ENCODE measurements at regions not wholly inside any gene's neighbourhood (a gene's known extent, or its start where the extent isn't known, plus 50 kb on each side); places are given as distances from the start of the nearest gene placed in this dataset.

GRCh38 chr14:75333606-75334548, 55.2 kb downstream of the FOS start:
- no peak for DNase-seq (ENCODE audit: low spot score)

GRCh38 chr14:75334549-75335051, 56.0 kb downstream of the FOS start:
- DNase-seq (ENCODE audit: low spot score), result no peak

- DNase-seq (ENCODE audit: low spot score), result no peak
These were observed 56.9 kb downstream of the FOS start for GRCh38 chr14:75335571-75335970.

GRCh38 chr14:75338398-75338797, 59.8 kb downstream of the FOS start:
- no peak for DNase-seq (ENCODE audit: low spot score)

- DNase-seq (ENCODE audit: low spot score), result no peak
These were observed 60.4 kb downstream of the FOS start for GRCh38 chr14:75339059-75339458.

GRCh38 chr14:75340921-75341320, 62.3 kb downstream of the FOS start:
- DNase-seq (ENCODE audit: low spot score), result peak; percentile 72

GRCh38 chr14:75341620-75342019, 63.0 kb downstream of the FOS start:
- no peak for DNase-seq (ENCODE audit: low spot score)

GRCh38 chr14:75342762-75343599, 64.4 kb downstream of the FOS start:
- no peak for DNase-seq (ENCODE audit: low spot score)

- no peak for DNase-seq (ENCODE audit: low spot score)
These were observed 65.3 kb downstream of the FOS start for GRCh38 chr14:75343911-75344310.

GRCh38 chr14:75344411-75344810, 65.8 kb downstream of the FOS start:
- no peak for DNase-seq (ENCODE audit: low spot score)

- DNase-seq (ENCODE audit: low spot score), result no peak
These were observed 72.0 kb downstream of the FOS start for GRCh38 chr14:75350505-75351060.

- no peak for DNase-seq (ENCODE audit: low spot score)
These were observed 68.7 kb upstream of the JDP2 start for GRCh38 chr14:75359098-75359497.

GRCh38 chr14:75361041-75361440, 66.8 kb upstream of the JDP2 start:
- DNase-seq (ENCODE audit: low spot score), result no peak

- DNase-seq (ENCODE audit: low spot score), result no peak
These were observed 65.9 kb upstream of the JDP2 start for GRCh38 chr14:75361751-75362433.

GRCh38 chr14:75363130-75363529, 64.7 kb upstream of the JDP2 start:
- no peak for DNase-seq (ENCODE audit: low spot score)

- DNase-seq (ENCODE audit: low spot score), result no peak
These were observed 64.1 kb upstream of the JDP2 start for GRCh38 chr14:75363570-75364227.

- no peak for DNase-seq (ENCODE audit: low spot score)
These were observed 62.7 kb upstream of the JDP2 start for GRCh38 chr14:75365116-75365515.

- no peak for DNase-seq (ENCODE audit: low spot score)
These were observed 60.9 kb upstream of the JDP2 start for GRCh38 chr14:75366963-75367362.

- no peak for DNase-seq (ENCODE audit: low spot score)
These were observed 59.5 kb upstream of the JDP2 start for GRCh38 chr14:75368333-75368732.

GRCh38 chr14:75369506-75369905, 58.3 kb upstream of the JDP2 start:
- no peak for DNase-seq (ENCODE audit: low spot score)

Data from kidney capillary endothelial cell (primary cell).